Liver (tissue), 3 donors: ENCODE measurements at regions not wholly inside any gene's neighbourhood (a gene's known extent, or its start where the extent isn't known, plus 50 kb on each side); places are given as distances from the start of the nearest gene placed in this dataset.

ENCODE experiments used
- CTCF ChIP-seq: fragments of 150-350 bp; IDR thresholded peaks from 2 replicates; pipeline ENCODE4 v1.5.1; 2017; ENCODE audit warnings: improper control_type of control experiment, low read depth, low read length; ENCODE audit not compliant: missing input control
- EGR1 ChIP-seq, 2 donors: IDR thresholded peaks; 2 replicates each; pipeline ENCODE4 v1.6.1; 2016 to 2018; ENCODE audit warnings: antibody characterized with exemption in 2 of 2, low read depth in 2 of 2
- FOXA1 ChIP-seq: IDR thresholded peaks from 2 replicates; pipeline ENCODE4 v1.6.1; 2016; ENCODE audit warnings: antibody characterized with exemption
- REST ChIP-seq: IDR thresholded peaks from 2 replicates; pipeline ENCODE4 v1.6.1; 2016; ENCODE audit warnings: antibody characterized with exemption, mild to moderate bottlenecking
- RXRA ChIP-seq, 2 donors: IDR thresholded peaks; 2 replicates each; pipeline ENCODE4 v1.6.1; 2017 to 2018; ENCODE audit warnings: antibody characterized with exemption in 2 of 2, mild to moderate bottlenecking in 1 of 2
- SP1 ChIP-seq: IDR thresholded peaks from 2 replicates; pipeline ENCODE4 v1.6.1; 2018; ENCODE audit warnings: antibody characterized with exemption, mild to moderate bottlenecking
- TAF1 ChIP-seq: conservative IDR thresholded peaks from 2 replicates; pipeline ENCODE4 v1.6.1; 2016; ENCODE audit warnings: antibody characterized with exemption, mild to moderate bottlenecking
- YY1 ChIP-seq: IDR thresholded peaks from 2 replicates; pipeline ENCODE4 v1.6.1; 2016; ENCODE audit warnings: antibody characterized with exemption, mild to moderate bottlenecking
- TF ChIP-seq, protein P1 (sequence below): IDR thresholded peaks from 2 replicates; pipeline ENCODE4 v1.6.1; 2016; ENCODE audit warnings: antibody characterized with exemption
- donor health status: healthy.
- donor health status: healthy.

- TF ChIP-seq CTCF (no peak), EGR1 (IDR thresholded peaks at IDR 0.05; ENCODE audit: low read depth in 2 of 2) (no peak), TAF1 (no peak), REST (no peak), FOXA1 (no peak), SP1 (no peak), YY1 (no peak), RXRA (IDR thresholded peaks at IDR 0.05) (no peak)
- TF ChIP-seq, protein P1, sequence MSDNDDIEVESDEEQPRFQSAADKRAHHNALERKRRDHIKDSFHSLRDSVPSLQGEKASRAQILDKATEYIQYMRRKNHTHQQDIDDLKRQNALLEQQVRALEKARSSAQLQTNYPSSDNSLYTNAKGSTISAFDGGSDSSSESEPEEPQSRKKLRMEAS = no peak
Measured at GRCh38 chr15:98418122-98418521, 230.2 kb upstream of the IGF1R start.
